Vagina (tissue), 2 donors: ENCODE measurements at regions not wholly inside any gene's neighbourhood (a gene's known extent, or its start where the extent isn't known, plus 50 kb on each side); places are given as distances from the start of the nearest gene placed in this dataset.

ENCODE experiments used
- POLR2A ChIP-seq, 2 donors: fragments of 450-650 bp; IDR thresholded peaks; one replicate each; pipeline ENCODE4 v1.6.1; 2017; ENCODE audit warnings: antibody characterized with exemption in 2 of 2, mild to moderate bottlenecking in 2 of 2, moderate library complexity in 2 of 2
- TF ChIP-seq, protein P1 (sequence below), 3 experiments: fragments of 450-650 bp in 2 of 3; fragments of 200-600 bp in 1 of 3; sonication (generic) in 1 of 3; IDR thresholded peaks; one replicate each; pipeline ENCODE4 v1.5.1; 2017 to 2019; ENCODE audit warnings: antibody characterized with exemption in 3 of 3, mild to moderate bottlenecking in 2 of 3, moderate library complexity in 2 of 3

- TF ChIP-seq, protein P1, sequence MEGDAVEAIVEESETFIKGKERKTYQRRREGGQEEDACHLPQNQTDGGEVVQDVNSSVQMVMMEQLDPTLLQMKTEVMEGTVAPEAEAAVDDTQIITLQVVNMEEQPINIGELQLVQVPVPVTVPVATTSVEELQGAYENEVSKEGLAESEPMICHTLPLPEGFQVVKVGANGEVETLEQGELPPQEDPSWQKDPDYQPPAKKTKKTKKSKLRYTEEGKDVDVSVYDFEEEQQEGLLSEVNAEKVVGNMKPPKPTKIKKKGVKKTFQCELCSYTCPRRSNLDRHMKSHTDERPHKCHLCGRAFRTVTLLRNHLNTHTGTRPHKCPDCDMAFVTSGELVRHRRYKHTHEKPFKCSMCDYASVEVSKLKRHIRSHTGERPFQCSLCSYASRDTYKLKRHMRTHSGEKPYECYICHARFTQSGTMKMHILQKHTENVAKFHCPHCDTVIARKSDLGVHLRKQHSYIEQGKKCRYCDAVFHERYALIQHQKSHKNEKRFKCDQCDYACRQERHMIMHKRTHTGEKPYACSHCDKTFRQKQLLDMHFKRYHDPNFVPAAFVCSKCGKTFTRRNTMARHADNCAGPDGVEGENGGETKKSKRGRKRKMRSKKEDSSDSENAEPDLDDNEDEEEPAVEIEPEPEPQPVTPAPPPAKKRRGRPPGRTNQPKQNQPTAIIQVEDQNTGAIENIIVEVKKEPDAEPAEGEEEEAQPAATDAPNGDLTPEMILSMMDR (IDR thresholded peaks at IDR 0.05): no peak
- TF ChIP-seq POLR2A (IDR thresholded peaks at IDR 0.05): no peak
Observed at GRCh38 chr5:133782736-133783135, 170.4 kb upstream of the FSTL4 start.
